GM21360 (cell line): ENCODE measurements at regions not wholly inside any gene's neighbourhood (a gene's known extent, or its start where the extent isn't known, plus 50 kb on each side); places are given as distances from the start of the nearest gene placed in this dataset.

Experiments used
- ATAC-seq: cut with Tn5 transposase; IDR thresholded peaks from one replicate; pipeline ENCODE4 v1.9.1; 2021; ENCODE audit warnings: mild to moderate bottlenecking, moderate library complexity; ENCODE audit not compliant: unreplicated experiment

DNA sequence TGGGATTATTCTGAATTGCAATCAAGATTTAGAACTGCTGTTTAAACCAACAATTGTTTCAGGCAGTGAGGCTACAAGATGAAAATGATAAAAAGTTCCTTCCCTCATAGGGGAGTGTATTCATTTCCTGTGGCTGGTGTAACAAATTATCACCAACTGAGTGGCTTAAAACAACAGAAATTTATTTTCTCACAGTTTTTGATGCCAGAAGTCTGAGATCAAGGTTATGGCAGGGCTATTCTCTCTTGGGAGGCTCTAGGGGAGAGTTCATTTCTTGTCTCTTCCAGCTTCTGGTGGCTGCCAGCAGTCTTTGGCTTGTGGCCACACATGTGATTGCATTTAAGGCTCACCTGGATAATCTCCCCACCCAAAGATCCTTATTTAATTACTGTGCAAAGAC is 290.5 kb upstream of the ZSWIM2 start:
- no peak for ATAC-seq

DNA sequence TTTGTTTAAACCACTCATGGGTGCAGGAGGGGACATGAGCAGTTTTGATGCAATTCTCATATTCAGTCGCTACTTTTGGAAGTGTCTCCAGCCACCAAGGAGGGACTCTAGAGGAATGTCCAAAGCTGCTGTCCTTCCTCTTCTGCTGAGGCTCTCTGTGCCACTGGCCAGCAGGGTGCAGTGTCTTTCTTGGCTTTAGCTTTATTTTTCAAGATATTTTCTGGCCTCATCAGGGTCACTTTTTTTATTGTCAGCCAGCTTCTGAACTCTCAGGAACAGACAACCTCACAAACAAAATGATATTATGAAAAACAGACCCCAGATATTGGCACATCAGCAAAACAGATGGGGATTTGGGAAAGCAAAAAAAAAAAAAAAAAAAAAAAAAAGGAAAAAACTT is 289.3 kb upstream of the ZSWIM2 start:
- peak; percentile 79 for ATAC-seq

DNA sequence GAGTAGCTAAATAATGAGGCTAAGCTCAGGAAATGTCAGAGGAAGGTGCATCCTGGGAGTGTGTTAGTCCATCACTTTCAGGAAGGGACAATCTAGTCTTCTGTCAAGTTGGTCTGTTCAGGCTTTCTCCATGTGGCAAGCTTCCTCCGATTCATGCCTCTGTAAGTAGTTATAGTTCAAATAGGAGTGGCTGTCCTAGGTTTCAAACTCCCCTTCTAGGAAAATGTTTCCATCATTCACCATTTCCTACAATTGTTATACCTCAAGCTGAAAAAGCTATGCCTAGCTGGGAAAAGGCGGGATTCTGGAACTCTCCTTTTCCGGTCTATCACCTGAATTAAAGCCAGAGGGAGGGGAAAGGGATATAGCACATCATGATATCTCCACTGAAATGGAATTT is 287.7 kb upstream of the ZSWIM2 start:
- no peak for ATAC-seq

DNA sequence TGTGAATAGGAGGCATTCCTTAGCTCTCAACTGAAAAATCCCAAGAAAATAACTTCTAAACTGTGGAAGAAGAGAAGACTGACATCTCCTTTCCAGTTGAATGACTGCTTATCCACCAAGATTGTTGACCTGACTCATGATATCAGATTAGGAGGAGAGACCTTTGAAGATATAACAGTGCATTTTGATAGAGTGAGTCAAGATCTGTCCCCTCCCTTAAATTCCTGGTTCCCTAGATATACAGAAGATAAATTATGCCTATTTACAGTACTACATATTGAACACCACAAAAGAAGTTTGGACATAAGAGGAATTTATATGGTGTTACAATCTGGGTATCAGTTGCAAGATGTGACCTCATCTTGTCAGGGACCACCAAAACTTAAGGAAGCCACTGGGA is 285.3 kb upstream of the ZSWIM2 start:
- ATAC-seq, result no peak

DNA sequence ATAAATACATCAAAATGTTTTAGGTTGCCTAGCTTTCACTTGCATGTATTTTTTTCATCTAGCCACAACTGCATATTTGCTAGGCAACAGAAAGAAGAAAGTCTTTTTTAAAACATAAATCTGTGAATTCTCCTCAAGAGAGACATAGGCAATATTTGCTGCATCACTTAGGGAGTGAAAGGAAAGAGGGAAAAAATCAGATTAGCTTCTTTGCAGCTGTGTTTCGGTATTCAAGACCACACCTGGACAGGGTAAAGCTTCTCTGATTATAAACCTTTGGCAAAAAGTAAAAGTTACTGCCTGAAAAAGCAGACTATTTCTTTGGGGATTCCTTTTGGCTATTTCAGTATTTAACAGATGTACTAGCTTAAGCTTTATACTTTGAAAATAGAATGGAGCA is 280.9 kb upstream of the ZSWIM2 start:
- no peak for ATAC-seq

DNA sequence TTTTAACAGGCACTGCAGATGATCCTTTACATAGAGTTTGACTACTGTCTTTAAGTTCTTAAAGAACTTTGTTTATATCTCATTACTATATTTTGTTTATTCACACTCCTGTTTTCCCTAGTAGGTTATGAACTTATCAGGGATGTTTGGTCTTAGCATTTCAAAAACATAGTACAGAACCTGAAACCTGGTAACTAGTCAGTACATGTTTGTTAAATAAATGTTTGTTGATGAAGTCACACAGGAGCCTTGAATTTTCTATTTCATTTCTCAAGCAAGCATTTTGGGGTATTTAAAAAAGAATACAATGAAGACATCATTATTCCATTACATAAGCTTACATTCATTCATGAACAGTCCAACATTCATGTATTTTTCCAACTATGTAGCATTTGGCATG is 280.3 kb upstream of the ZSWIM2 start:
- no peak for ATAC-seq

DNA sequence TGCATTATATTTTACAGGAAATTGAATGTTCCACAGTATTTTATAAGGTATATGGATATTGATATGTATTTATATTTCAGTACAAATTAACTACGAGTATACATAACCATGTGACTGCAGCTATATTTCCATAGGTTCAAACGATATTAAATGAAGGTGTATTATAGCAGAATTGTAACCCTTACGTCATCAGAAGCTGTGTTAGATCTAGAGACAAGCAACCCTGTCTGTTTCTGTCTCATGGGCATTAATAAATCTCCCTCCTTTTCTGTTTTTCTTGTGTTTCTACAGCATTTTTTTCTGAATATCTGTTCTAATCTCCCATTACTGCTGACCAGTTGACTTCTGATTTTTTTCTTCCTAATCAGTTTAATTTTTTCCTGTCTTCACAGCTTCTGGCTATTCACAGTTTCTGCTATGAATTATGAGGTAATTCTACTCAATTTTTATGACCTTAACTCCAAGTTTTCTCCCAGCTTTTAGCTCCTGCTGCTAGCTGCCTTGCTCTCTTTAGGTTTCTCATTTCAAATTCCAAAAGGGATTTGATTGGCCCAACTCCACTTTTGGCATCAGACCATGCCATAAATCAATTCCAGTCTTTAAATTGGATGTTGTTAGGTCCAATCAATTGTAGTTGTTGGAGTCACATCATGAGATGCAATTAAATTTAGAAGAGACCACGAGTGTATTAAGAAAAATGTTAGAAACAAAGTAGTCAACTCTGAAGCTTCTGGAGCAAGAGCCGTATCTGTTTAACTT is 277.5 kb upstream of the ZSWIM2 start:
- ATAC-seq, result no peak

DNA sequence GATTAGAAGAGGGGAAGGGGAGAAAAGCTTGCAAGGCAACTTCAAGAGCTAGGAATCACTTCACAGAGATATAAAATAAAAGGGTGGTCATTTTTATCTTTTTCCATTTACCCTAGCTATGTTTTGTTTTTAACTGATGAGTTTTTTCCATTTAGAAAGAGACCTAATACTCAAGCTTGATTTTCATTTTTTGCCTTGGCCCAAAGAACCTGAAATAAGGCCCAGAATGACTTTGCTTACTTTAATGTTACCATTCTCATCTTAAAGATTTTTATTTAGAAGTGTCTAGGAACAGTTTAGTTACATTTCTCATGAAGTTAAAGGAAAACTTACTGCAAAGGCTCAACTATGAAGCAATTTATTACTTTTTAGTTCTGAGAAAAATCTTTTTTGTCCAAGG is 276.3 kb upstream of the ZSWIM2 start:
- ATAC-seq, result no peak

DNA sequence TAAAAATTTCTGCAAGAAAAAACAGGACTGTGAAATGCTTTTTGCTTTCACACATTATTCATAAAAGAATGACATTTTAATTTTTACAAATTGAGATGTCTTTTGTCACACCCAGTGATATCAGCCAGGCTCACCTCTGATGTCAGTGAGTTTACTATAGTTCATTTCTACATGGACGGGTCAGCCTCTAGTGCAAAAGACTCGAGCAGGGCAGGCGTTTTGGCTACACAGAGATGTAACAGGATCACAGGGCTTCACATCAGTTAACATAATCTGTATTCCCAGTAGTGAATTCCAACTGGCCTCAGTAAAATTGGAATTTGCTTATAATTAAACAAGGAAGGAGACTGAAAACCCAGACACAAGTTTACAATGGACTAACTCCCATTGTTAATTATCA is 275.6 kb upstream of the ZSWIM2 start:
- no peak for ATAC-seq

DNA sequence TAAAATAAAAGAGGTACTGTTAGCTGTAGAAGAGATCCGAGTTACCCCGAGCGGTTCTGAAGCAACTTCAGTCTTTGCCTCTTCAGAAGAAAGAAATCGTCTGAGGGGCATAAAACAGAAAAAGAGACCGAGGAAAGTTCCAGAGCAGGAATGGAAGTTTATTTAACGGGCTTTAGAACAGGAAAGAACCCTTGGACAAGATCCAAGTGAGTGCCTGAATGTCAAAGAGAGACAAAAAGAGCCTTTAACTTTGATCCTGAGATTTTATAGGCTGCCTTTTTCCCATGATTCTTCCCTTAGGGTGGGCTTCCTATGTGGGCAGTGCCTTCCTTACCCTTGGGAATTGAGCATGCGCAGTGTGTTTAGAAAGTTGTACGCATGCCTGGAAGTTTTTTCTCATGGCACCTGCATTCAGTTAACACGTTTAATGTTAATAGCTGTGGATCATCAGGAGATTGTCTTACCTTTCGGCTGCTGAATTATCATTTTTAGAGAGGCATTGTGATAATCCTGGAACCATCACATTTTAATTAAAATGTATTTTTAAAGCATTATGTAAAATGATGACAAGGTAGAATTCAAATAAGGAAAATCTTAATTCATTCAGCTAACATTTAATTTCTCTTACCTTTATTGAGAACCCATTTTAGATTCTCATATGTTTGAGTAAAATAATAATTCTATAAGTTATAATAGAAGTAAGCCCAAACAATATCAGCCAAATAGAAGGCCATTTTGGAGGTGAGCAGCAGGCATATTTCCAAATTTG is 269.5 kb upstream of the ZSWIM2 start:
- ATAC-seq, result no peak

DNA sequence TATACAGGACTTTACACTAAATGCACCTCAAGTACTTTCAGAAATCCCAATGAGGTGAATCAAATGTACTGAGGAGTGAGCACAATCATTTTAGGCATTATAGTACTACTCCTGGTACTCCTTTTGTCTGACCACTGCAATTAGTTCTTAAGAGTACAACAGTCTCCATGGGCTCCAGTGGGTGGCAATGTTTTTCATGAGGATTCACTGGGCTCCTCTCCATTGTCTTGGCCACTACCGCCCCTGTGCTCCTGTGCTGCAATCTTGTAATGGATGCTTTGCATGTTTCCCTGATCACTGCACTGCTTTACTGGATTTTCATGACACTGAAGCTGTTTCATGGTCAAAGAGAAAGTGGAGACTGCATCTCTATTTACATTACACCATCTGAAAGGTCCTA is 268.5 kb upstream of the ZSWIM2 start:
- no peak for ATAC-seq

DNA sequence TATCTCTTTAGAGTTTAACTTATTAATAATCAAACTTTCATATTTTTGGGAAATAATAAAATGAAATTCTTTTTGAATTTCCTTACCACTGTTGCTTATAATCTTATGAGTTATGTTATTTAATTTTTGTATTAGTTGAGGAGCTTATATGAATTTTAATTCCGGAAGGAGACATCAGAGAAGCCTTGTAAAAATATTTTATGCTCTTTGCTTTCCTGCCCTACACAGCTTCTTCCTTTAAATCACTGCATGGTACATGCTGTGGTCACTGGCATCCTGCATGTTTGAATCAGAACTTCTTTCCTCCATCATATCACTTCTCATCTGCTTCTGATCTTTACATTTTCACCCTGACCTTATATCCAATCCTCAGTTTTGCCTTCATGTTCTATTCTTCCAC is 266.7 kb upstream of the ZSWIM2 start:
- no peak for ATAC-seq

DNA sequence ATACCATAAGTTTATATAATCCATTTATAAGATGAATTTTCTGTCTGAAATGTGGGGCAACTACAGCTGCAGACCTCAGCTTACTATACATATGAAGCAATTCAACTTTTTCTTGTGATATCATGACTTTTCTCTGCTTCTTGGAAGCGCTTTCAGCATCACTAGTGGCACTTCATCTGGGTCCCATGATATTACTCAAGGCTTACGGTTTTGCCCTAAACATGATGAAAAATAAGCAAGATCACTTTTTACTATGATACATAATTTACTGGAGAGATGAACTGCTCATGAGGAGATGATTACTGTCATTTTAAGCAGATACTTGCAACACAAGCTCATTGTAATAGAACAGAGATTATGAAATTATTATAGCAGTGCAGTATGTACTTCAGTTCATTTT is 258.0 kb upstream of the ZSWIM2 start:
- no peak for ATAC-seq

DNA sequence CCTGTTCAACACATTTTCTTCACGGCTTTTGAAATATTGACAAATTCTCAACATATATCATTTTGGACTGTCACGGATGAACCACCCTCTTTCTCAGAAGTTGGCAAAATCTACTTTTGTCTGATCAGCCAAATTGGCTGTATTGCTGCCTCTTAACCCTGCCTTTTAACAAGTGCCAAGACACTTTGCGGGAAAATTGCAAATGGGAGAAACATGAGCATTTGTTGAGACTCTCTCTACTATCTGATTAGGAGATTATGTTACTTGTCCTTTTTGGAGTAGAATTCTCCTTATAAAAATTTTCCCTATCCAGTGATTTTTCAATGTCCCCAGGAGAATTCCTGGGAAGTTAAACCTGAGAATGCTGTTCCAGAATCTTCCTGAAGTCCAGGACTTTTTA is 256.2 kb upstream of the ZSWIM2 start:
- ATAC-seq, result no peak

DNA sequence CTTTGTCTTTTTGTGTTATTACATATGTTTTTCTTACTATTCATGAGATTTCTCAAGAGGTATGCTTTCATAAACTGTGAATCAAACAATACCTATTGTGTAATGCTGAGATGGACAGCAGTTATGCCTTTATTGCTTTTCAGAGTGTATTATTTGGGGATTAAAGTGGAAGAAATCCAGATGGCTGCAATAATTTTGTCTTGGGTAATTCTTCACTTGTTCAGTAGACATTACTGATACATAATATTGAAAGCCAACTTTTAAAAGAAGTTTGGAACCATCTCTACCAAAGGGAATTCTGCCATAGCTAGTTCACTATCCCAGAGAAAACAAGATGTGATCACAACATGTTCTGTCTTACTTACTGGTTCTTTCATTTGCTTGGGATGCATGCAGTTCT is 253.4 kb upstream of the ZSWIM2 start:
- ATAC-seq, result no peak

DNA sequence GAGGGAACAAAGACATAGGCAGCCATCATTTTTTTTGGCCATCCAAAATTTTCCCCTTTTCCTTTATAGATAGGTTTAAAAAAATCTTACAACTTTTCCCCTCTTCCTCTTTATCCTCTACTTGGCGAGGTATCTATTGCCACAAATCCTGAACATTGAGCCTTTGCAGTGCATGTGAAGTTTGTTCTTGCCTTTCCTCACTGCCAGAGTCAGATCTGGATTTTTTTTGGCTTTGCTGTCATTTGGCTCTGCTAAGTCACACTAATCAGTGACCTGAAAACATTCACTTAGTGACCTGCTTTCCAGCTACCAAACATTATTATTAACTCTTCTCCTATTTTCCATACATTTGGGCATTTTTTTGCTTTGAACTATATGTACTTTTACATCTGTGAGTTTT is 249.2 kb upstream of the ZSWIM2 start:
- ATAC-seq, result no peak

DNA sequence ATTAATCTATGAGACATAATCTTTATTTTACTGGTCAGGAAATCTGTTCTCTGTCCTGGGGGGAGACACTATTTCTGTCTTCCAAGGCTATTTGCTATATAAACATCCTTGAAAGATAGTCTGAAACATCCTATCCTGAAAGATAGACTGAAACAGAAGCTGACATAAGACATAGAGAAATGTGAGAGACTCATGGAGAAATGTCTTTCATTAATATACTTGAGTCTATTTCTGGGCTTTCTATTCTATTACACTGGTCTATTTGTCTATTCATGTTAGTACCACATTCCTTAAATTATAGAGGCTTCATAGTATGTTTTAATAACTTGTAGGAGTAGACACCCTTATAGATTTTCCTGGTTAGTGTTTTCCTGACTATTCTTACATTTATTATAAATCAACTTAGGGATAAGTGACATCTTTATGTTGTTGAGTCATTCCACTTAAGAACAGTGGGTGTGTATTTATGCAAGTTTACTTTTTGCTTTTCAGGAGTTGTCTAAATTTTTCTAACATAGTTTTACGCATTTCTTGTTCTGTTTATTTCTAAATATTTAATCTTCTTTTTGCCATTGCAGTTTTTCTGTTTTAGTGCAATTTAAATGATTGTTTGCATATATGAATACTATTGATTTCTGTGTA is 244.9 kb upstream of the ZSWIM2 start:
- no peak for ATAC-seq

DNA sequence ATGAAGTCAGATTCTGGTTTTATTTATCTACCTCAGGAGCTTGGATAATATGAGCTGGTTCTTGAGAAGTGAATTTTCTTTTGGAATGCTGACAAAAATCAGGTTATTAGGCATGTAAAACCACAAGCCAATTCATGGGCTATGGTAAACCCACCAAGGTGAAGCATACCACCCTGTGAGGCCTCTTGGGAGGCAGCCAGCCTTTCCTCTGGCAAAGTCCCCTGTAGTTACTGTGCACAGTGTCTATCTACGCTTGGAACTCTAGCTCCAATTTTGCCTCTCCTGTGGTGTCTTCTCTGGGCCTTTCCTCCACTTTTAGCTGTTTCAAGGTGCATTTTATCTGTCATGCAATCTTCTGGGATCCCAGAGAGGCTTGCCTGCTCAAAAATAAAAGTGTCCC is 242.7 kb upstream of the ZSWIM2 start:
- no peak for ATAC-seq

DNA sequence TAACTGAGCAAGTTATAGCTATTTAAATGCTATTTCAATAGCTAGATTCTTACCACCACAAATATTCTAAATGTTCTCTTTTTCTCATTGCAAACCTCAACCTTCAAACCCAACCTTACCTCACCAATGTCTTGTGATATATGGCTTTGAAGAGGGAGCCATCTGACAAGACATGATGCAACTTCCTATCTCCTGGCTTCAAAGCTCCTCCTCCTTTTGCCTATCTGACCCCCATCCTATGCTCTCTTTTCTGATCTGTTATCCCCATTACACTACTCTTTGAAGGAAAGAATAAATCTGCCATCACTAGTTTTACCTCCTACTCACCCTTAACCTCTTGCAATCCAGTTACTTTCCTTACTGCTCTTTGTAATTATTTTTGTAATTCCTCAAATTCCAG is 235.6 kb upstream of the ZSWIM2 start:
- no peak for ATAC-seq

DNA sequence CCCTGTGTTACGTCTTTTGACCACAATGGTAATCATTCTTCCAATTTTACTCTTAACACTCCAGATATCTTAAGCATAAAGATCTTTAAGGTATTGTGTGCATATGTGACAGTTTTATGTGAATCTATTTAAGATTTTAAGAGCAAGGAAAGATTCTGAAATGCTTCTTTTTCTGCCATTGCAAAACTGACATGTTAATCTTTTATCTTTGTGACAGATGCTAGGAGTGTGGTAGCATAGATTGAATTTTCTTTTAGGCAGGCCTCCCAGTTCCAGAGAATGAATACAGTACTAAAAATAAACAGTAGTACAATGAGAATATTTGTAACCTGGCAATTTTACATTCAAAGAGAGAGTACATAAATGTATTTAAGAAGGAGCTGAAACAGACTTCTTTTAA is 232.5 kb upstream of the ZSWIM2 start:
- ATAC-seq, result no peak

DNA sequence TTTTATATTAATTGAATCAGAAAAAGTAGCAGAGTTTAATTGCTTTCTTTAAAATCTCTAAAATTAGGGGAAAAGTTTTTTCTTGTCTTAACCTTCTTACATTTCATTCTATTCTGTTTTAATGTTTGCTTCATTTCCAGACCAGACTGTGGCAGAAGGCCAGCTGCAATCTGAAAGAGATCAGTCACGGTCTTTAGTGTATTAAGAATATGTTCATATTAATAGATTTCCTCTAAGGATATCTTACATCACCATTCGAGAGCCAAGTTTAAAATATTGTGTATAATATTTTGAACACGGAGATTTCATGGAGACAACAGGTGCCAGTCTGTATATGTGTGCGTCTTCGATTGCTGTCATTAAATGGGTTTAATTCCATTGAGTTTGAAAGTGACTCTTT is 230.9 kb upstream of the ZSWIM2 start:
- ATAC-seq, result no peak

DNA sequence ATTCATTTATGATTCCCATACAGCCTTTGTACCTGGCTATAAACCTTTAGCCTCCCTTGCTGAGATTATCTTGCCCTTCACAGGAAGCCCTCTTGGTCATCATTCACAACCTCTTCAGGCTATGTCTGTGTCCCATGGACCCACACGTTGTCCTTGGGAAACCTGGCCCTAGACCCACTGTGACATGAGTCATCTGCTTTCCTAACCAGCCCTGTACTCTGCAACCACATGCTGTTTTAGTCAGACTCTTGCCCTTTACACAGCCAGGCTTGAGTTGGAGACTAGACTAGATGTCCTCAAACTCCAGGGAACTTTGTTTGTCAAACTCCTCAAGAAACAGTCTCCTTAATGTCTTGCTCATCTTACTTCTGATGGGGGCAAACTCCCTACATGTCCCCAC is 229.3 kb upstream of the ZSWIM2 start:
- ATAC-seq, result no peak
